ENCODE measurements at regions not wholly inside any gene's neighbourhood (a gene's known extent, or its start where the extent isn't known, plus 50 kb on each side); places are given as distances from the start of the nearest gene placed in this dataset.

- TF ChIP-seq CTCF (IDR thresholded peaks at IDR 0.05) (no peak), CBX2 (IDR thresholded peaks at IDR 0.05; ENCODE audit: borderline replicate concordance, low read depth) (no peak), JUN (IDR thresholded peaks at IDR 0.05) (no peak), USF2 (IDR thresholded peaks at IDR 0.05) (no peak)
Observed at GRCh38 chr12:28083840-28084678, 106.2 kb upstream of the CCDC91 start.
